ENCODE measurements at regions not wholly inside any gene's neighbourhood (a gene's known extent, or its start where the extent isn't known, plus 50 kb on each side); places are given as distances from the start of the nearest gene placed in this dataset.

DNA sequence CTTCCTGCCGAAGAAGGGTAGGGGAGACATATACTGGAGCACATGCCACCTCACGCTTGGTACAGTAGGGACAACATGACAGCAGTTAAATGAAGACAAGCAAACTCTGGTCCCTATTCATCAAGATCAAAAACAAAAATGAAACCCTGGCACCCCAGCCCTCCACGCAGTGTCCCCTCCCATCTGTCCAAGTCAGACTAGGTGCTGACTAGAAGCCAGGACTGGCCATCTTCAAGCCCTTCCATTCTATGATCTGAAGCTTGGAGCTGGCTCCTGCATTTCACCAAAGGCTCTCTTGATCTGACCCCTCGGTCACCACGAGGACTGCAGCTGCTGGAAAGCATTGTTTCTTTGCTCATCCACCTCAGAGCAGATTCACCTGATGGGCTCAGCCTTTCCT, 158.9 kb upstream of the GGTLC1 start:
- no peak for DNase-seq (ENCODE audit: extremely low read depth in 1 of 2, low read depth in 1 of 2)

GRCh38 chr20:24146231-24146634, 157.7 kb upstream of the GGTLC1 start:
- no peak for DNase-seq (ENCODE audit: extremely low read depth in 1 of 2, low read depth in 1 of 2)

DNA sequence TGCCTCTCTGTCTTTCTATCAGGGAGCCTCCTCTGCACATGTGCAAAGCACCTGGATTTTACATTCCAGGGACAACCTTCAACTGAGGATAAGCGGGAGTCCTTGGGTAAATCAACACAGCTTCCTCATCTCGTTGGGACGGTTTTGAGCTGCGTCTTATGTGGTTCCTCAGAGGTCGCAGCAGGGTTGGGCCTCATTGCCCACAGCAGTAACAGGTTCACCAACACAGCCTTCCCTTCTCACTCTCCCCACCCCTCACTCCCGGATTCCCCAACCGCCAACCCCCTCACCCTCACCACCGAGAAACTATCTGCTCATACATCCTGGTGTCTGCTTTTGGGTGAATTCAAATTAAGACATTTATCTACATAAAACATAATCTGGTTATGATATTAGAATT, 155.8 kb upstream of the GGTLC1 start:
- DNase-seq (ENCODE audit: extremely low read depth in 1 of 2, low read depth in 1 of 2): no peak

DNA sequence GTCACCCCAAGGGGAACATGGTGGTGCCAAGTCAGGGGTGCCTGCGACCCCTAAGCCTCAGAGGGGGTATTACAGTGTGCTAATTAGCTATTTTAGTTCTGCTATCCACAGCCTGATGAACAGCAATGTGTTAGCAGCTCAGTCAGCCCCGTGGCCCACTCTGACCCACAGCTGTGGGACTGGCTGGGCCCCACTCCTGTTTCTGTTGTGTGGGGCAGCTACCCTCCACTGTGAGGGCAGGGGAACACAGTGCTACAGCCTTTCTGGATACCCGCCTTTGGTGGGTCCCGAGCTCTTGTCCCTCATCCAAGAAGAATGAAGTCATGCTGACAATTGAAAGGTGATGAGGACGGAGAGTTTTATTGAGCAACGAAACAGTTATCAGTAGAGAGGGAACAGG, 152.5 kb upstream of the GGTLC1 start:
- DNase-seq (ENCODE audit: extremely low read depth in 1 of 2, low read depth in 1 of 2): no peak

DNA sequence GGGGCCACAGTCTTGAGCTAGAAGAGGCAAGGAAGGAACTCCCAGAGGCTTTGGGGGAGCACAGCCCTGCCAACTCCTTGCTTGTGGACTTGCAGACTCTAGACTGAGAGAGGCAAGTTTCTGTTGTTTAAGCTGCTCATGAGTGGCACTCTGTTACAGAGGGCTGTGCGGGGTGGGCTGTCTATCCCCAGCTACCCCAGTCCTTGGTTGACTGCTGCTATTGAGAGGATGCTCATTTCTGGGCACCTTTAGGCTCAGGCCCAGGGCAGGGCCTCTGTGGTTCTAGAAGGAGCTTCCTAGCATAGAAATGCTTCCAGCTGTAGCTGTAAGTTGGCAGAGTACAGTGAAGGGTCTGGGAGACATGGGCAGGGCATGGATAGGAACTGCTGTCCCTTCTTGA, 151.3 kb upstream of the GGTLC1 start:
- DNase-seq (ENCODE audit: extremely low read depth in 1 of 2, low read depth in 1 of 2): no peak

- DNase-seq (ENCODE audit: extremely low read depth in 1 of 2, low read depth in 1 of 2): no peak
Observed at GRCh38 chr20:24138951-24139350, 150.4 kb upstream of the GGTLC1 start.

DNA sequence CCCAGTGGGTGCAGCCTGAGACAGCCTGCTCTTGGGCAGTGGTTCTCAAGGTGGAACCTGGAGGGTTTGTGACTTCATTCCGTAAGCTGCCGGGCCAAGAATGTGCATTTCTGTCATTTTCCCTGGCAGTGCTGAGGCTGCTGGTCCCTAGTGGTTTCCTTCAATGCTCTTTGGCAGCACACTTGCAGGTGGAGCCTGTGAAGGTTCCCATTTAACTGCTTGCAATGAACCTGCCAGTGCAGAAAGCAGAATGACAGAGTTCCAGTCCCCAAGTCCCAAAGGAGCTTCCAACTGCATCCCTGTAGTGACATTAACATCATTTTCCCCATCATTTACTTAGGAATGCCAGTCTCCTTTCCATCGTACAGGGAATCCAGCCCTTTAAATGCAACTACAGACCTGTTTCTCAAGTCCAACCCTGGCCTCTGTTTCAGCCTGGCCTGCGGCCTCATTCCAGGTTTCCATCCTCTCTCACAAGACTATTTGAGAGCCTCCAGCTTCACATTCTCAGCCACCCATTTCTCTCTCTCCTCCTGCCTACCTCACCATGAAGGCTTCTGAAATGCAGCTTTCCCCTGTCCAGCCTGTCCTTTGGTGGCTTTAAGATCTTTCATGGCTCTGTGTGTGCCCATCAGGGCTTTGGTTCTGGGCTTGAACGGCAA, 149.7 kb upstream of the GGTLC1 start:
- no peak for DNase-seq (ENCODE audit: extremely low read depth in 1 of 2, low read depth in 1 of 2)

DNA sequence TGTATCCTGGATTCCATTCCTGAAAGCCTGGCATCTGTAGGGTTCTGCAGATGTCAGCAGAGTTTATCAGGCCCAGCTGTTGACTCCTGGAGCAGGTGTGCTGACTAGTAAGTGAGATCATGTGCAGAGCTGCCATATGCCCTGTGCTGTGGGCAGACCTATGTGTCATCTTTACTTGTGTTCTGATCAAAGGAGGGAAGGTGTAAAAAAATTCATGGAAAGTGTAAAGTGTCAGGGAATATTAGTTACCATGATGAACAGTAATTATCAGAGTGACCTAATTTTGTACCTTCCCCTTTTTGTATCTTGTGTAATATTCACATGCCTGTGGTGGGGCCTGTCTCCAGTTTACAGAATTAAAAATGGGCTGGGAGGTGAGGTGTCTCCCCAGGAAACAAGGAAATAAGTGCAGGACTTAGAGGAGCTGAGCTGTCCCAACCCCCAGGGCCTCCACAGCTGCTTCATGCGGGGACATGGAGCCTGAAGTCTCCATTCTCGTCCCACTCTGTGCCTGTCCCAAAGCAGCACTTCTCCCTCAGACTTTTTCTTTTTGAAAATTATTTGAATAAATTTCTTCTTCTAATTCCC, 148.2 kb upstream of the GGTLC1 start:
- no peak for DNase-seq (ENCODE audit: extremely low read depth in 1 of 2, low read depth in 1 of 2)

GRCh38 chr20:24135781-24136180, 147.2 kb upstream of the GGTLC1 start:
- no peak for DNase-seq (ENCODE audit: extremely low read depth in 1 of 2, low read depth in 1 of 2)

- DNase-seq (ENCODE audit: extremely low read depth in 1 of 2, low read depth in 1 of 2): no peak
Observed at GRCh38 chr20:24134930-24135329, 146.4 kb upstream of the GGTLC1 start.

- no peak for DNase-seq (ENCODE audit: extremely low read depth in 1 of 2, low read depth in 1 of 2)
Observed at GRCh38 chr20:24134284-24134683, 145.7 kb upstream of the GGTLC1 start.

DNA sequence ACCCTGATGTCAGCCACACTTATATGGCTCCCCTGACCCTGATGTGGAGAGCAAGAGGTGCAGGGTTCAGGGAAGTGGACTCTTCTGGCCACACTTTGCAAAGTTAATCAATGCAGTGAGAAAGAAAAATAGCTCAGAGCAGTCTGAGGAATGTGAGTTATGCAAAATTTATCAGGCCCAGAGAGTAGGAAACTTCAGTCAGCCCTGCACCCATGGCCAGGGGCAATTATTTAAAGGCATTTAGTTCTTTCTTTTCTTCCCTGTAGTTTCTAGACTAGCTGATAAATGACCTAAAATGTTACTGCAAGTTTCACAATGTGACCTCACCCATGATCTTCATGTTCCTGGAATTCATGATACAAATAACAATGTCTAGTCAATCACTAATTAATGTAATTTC, 143.7 kb upstream of the GGTLC1 start:
- DNase-seq (ENCODE audit: extremely low read depth in 1 of 2, low read depth in 1 of 2): no peak

DNA sequence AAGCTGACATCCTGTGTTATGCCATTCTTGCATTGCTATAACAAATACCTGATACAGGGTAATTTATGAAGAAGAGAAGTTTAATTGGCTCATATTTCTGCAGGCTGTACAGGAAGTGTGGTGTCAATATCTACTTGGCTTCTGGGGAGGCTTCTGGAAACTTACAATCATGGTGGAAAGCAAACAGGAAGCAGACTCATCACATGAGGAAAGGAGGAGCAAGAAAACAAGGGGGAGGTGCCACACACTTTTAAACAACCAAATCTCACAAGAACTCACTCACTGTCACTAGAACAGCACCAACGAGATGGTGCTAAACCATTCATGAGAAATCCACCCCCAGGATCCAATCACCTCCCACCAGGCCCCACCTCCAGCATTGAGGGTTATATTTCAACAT, 143.1 kb upstream of the GGTLC1 start:
- no peak for DNase-seq (ENCODE audit: extremely low read depth in 1 of 2, low read depth in 1 of 2)

DNA sequence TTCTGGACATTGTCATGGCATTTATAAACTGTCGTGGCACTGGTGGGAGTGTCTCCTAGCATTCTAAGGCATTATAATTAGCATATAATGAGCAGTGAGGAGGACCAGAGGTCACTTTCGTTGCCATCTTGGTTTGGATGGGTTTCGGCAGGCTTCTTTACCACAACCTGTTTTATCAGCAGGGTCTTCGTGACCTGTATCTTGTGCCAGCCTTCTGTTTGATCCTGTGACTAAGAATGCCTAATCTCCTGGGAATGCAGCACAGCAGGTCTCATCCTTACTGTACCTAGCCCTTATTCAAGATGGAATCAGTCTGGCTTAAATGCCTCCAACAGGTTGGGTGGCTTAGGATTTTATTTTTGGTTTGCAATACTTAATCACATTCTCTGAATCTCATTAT, 142.7 kb upstream of the GGTLC1 start:
- no peak for DNase-seq (ENCODE audit: extremely low read depth in 1 of 2, low read depth in 1 of 2)

- no peak for DNase-seq (ENCODE audit: extremely low read depth in 1 of 2, low read depth in 1 of 2)
Observed at GRCh38 chr20:24129641-24130040, 141.1 kb upstream of the GGTLC1 start.

- no peak for DNase-seq (ENCODE audit: extremely low read depth in 1 of 2, low read depth in 1 of 2)
Observed at GRCh38 chr20:24124951-24125650, 136.5 kb upstream of the GGTLC1 start.

DNA sequence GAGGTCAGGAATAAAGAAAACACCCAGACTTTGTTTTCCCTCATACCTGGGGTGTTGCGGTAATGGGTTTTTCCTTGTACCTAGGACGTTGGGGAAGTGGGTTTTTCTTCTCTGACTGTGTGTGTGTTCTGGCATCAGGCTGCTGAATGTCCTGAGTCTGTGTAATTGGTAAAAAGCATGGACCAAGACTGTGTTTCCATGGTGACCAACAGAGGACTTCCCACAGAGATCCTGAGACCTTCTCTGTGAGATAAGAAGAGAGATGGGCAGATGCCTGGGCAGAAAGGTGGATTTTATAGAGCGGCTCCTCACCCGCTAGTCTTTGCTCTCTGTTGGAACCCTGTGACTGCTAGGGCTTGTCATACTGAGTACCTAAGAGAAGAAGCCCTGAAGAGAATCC, 135.4 kb upstream of the GGTLC1 start:
- no peak for DNase-seq (ENCODE audit: extremely low read depth in 1 of 2, low read depth in 1 of 2)

DNA sequence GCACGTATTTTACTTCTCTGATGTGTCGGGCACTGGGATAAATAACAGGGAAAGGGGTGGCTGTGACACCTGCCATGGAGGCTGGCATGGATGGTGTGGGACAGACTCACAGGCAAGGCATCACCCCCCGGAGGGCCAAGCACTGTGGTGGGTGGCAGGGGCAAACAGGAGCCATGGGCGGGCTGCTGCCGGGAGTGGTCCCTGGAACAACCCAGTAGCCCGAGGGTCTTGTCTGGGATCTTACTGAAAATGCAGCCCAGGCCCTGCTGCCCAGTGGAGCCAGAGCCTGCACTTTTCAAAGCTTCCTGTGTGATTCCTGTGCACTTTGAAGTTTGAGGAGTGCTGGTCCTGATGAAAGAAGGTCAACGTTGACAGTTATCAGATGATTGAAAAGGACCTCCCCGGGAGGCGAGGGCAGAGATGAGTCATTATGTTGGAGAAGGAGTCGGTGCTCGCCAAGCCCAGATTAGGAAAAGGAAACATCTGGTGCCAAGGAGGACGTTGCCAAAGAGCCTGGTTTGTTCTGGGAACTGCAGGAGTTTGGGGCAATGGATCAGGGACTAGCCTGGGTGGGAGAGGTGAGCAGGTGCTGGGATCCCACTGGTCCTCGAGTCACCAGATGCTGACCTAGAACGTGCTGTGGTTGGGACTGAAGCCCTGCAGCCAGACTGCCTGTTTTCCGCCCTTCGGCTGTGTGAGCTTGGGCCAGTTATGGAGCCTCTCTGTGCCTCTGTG, 130.0 kb upstream of the GGTLC1 start:
- DNase-seq (ENCODE audit: extremely low read depth in 1 of 2, low read depth in 1 of 2): no peak

GRCh38 chr20:24118034-24118433, 129.5 kb upstream of the GGTLC1 start:
- no peak for DNase-seq (ENCODE audit: extremely low read depth in 1 of 2, low read depth in 1 of 2)

- DNase-seq (ENCODE audit: extremely low read depth in 1 of 2, low read depth in 1 of 2): no peak
Observed at GRCh38 chr20:24117383-24117782, 128.8 kb upstream of the GGTLC1 start.

GRCh38 chr20:24116611-24117010, 128.0 kb upstream of the GGTLC1 start:
- DNase-seq (ENCODE audit: extremely low read depth in 1 of 2, low read depth in 1 of 2): no peak

DNA sequence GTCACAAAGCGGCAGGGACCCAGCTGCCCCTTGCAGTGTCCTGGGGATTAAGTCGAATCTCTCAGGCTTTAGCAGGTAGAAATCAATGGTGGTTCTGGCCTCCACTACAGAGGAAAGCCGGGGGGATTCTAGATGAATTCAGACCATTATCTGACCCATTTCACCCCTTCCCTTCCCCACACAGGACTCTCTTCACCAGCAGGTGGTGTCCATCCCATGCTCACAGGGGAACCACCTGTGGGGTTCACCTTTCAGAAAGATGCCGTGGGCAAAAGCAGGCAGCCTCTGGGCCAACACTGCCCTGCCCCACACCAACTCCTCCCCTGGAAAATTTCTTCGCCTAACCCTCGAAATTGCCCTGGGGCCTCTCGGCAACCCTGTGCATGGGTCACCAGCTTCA, 123.8 kb upstream of the GGTLC1 start:
- no peak for DNase-seq (ENCODE audit: extremely low read depth in 1 of 2, low read depth in 1 of 2)
